Body of pancreas (tissue), 4 donors: ENCODE measurements at regions not wholly inside any gene's neighbourhood (a gene's known extent, or its start where the extent isn't known, plus 50 kb on each side); places are given as distances from the start of the nearest gene placed in this dataset.

ENCODE experiments used
- ATAC-seq: fragments of 150-250 bp; one replicate; pipeline ENCODE4 v1.9.1; 2016
- DNase-seq, 4 donors: peaks; one replicate each; pipeline ENCODE4 v3.0.0-alpha.2; 2019
- H3K27ac ChIP-seq, 4 donors: fragments of 200-600 bp; sonication (generic); 1 replicate in 3 of 4; 2 replicates in 1 of 4; pipeline versions ENCODE4 v1.5.1 to v1.6.1; 2016 to 2019; ENCODE audit warnings: mild to moderate bottlenecking in 1 of 4, mixed read lengths in 1 of 4, moderate library complexity in 1 of 4
- H3K27me3 ChIP-seq, 2 donors: fragments of 200-600 bp; sonication (generic); one replicate each; pipeline ENCODE4 v1.6.0; 2016; ENCODE audit warnings: mild to moderate bottlenecking in 1 of 2
- H3K36me3 ChIP-seq, 2 donors: fragments of 200-600 bp; sonication (generic); replicated peaks in 1 of 2; 2 replicates each; pipeline ENCODE4 v1.5.1; 2016; ENCODE audit warnings: low read depth in 2 of 2; ENCODE audit not compliant: insufficient read depth in 1 of 2
- H3K4me1 ChIP-seq: fragments of 200-600 bp; sonication (generic); one replicate; pipeline ENCODE4 v1.6.0; 2016
- H3K4me3 ChIP-seq, 2 donors: fragments of 200-600 bp; sonication (generic); 1 replicate in 1 of 2; 2 replicates in 1 of 2; pipeline ENCODE4 v1.5.1; 2016 to 2019
- H3K9me3 ChIP-seq, 3 donors: fragments of 200-600 bp; sonication (generic); 1 replicate in 2 of 3; 2 replicates in 1 of 3; pipeline ENCODE4 v1.5.1; 2016
- POLR2A ChIP-seq, 3 donors: fragments of 450-650 bp; IDR thresholded peaks; one replicate each; pipeline ENCODE4 v1.6.1; 2016; ENCODE audit warnings: antibody characterized with exemption in 3 of 3, mild to moderate bottlenecking in 2 of 3
- WGBS, 2 donors: methylation state at CpG; one replicate each; pipeline ENCODE4 v1.1.5; 2017; 5-methylcytosine and 5-hydroxymethylcytosine counted together
- intact Hi-C: fragments of 100-400 bp; cut with DNase I; formaldehyde crosslinking; loops from one replicate; pipeline ENCODE4 v1.15.1; 2023
- TF ChIP-seq, protein P1 (sequence below), 7 experiments: fragments of 450-650 bp in 4 of 7; fragments of 200-600 bp in 3 of 7; sonication (generic) in 3 of 7; IDR thresholded peaks; one replicate each; pipeline ENCODE4 v1.5.1; 2016 to 2019; ENCODE audit warnings: antibody characterized with exemption in 7 of 7

- WGBS, 2 donors = 85% methylated on average over 1 of the region's 1 CpG
Observed at GRCh38 chr4:123701131-123701575, 304.6 kb downstream of the SPRY1 start.

GRCh38 chr4:123705419-123705818 lies 308.8 kb downstream of the SPRY1 start:
- no peaks in the 10 kb centered on the region for H3K27me3 ChIP-seq
- intact Hi-C loops = no loop called here
- DNase-seq (no peak), ATAC-seq (no peak)
- no peaks in the 10 kb centered on the region for H3K36me3 ChIP-seq
- 74 to 80% methylated on average over 6 of the region's 6 CpGs for WGBS, 2 donors
- H3K4me3 ChIP-seq = no peak overlapping the region
- H3K4me1 ChIP-seq = no peaks in the 10 kb centered on the region
- H3K27ac ChIP-seq = no peak overlapping the region
- peaks cover 0 to 13% (median 0%) of the 10 kb centered on the region in 3 donors for H3K9me3 ChIP-seq
- TF ChIP-seq, protein P1, sequence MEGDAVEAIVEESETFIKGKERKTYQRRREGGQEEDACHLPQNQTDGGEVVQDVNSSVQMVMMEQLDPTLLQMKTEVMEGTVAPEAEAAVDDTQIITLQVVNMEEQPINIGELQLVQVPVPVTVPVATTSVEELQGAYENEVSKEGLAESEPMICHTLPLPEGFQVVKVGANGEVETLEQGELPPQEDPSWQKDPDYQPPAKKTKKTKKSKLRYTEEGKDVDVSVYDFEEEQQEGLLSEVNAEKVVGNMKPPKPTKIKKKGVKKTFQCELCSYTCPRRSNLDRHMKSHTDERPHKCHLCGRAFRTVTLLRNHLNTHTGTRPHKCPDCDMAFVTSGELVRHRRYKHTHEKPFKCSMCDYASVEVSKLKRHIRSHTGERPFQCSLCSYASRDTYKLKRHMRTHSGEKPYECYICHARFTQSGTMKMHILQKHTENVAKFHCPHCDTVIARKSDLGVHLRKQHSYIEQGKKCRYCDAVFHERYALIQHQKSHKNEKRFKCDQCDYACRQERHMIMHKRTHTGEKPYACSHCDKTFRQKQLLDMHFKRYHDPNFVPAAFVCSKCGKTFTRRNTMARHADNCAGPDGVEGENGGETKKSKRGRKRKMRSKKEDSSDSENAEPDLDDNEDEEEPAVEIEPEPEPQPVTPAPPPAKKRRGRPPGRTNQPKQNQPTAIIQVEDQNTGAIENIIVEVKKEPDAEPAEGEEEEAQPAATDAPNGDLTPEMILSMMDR (IDR thresholded peaks at IDR 0.05) = no peak
- TF ChIP-seq POLR2A (IDR thresholded peaks at IDR 0.05) = no peak

More at GRCh38 chr4:123701131-123701575, 304.6 kb downstream of the SPRY1 start:
- H3K4me3 ChIP-seq = no peak overlapping the region
- H3K36me3 ChIP-seq = no peaks in the 10 kb centered on the region
- no peak overlapping the region for H3K27ac ChIP-seq
- no peaks in the 10 kb centered on the region for H3K27me3 ChIP-seq
- H3K9me3 ChIP-seq = no peaks in the 10 kb centered on the region
- DNase-seq (no peak), ATAC-seq (no peak)
- TF ChIP-seq, protein P1 (IDR thresholded peaks at IDR 0.05) = no peak
- TF ChIP-seq POLR2A (IDR thresholded peaks at IDR 0.05) = no peak
- no peaks in the 10 kb centered on the region for H3K4me1 ChIP-seq
- intact Hi-C loops = no loop called here

DNA sequence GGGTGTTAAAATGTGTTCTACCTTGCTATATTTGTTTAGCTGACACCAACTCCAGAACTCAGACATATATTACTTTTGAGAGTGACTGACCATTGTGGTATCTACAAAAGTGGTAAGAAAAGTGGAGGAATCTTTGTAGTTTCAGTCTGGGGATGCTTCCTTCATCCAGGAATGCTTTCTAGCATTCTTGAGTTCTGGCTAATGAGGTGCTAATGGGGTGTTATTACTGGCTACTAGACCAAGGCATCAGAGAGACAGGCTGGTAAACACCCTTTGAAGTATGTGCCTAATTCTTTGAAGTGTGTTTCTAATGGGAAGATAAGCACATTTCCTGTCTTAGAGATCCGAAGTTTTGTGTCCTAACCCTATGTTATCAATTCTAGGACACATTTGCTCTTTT lies 310.4 kb downstream of the SPRY1 start:
- Histone ChIP-seq H3K27me3 (no peaks in the 10 kb centered on the region), H3K4me3 (no peak overlapping the region), H3K4me1 (no peaks in the 10 kb centered on the region), H3K36me3 (no peaks in the 10 kb centered on the region), H3K9me3 (peaks cover 0 to 13% (median 0%) of the 10 kb centered on the region in 3 donors), H3K27ac (no peak overlapping the region)
- ATAC-seq = no peak
- TF ChIP-seq, protein P1 (IDR thresholded peaks at IDR 0.05) = no peak
- no peak for TF ChIP-seq POLR2A (IDR thresholded peaks at IDR 0.05)
- 24 to 29% methylated on average over 1 of the region's 1 CpG for WGBS, 2 donors
- no peak for DNase-seq
- intact Hi-C loops = no loop called here

- Histone ChIP-seq H3K4me1 (no peaks in the 10 kb centered on the region), H3K36me3 (no peaks in the 10 kb centered on the region), H3K27me3 (no peaks in the 10 kb centered on the region), H3K27ac (no peak overlapping the region), H3K4me3 (no peak overlapping the region), H3K9me3 (peaks cover 0 to 13% (median 0%) of the 10 kb centered on the region in 3 donors)
- no peak for DNase-seq
- intact Hi-C loops = no loop called here
- 95 to 100% methylated on average over 1 to 2 of the region's 2 CpGs for WGBS, 2 donors
- TF ChIP-seq, protein P1 (IDR thresholded peaks at IDR 0.05) = no peak
- TF ChIP-seq POLR2A (IDR thresholded peaks at IDR 0.05) = no peak
- no peak for ATAC-seq
Observed at GRCh38 chr4:123708902-123709301, 312.3 kb downstream of the SPRY1 start.

DNA sequence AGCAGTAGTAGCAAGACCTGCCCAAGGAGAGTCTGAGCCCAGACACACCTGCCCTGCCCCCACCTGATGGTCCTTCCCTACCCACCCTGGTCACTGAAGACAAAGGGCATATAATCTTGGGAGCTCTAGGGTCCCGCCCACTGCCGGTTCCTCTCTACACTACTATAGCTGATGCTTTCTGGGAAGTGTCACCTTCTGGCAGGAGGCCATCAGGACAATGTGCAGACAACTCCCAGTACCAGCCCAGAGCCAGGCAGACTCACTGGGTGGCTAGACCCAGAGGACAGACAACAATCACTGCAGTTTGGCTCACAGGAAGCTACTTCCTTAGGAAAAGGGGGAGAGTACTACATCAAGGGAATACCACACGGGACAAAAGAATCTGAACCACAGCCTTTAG lies 312.7 kb downstream of the SPRY1 start:
- WGBS, 2 donors = 91 to 96% methylated on average over 3 of the region's 3 CpGs
- no peak for ATAC-seq
- TF ChIP-seq, protein P1 (IDR thresholded peaks at IDR 0.05) = no peak
- no peak for TF ChIP-seq POLR2A (IDR thresholded peaks at IDR 0.05)
- intact Hi-C loops = no loop called here
- Histone ChIP-seq H3K4me1 (no peaks in the 10 kb centered on the region), H3K27me3 (no peaks in the 10 kb centered on the region), H3K36me3 (no peaks in the 10 kb centered on the region), H3K27ac (no peak overlapping the region), H3K4me3 (no peak overlapping the region), H3K9me3 (peaks cover 0 to 13% (median 0%) of the 10 kb centered on the region in 3 donors)
- DNase-seq = no peak
